Sciatic nerve (tissue), 2 donors: ENCODE measurements at regions not wholly inside any gene's neighbourhood (a gene's known extent, or its start where the extent isn't known, plus 50 kb on each side); places are given as distances from the start of the nearest gene placed in this dataset.
A peak's percentile ranks its signal among the peaks of the same experiment; 100 is the strongest.
"Not testable (repeated sequence)": the region's sequence is repeated elsewhere in the genome, so short reads cannot be mapped to it uniquely, and the experiment has no call there.

Source experiments
- ATAC-seq: fragments of 200-7000 bp; cut with Tn5 transposase; one replicate; pipeline ENCODE4 v1.9.1; 2020; ENCODE audit warnings: mild to moderate bottlenecking, moderate library complexity
- DNase-seq: peaks from one replicate; pipeline ENCODE4 v3.0.0-alpha.2; 2020; ENCODE audit warnings: low spot score
- intact Hi-C: fragments of 100-400 bp; cut with DNase I; formaldehyde crosslinking; loops from one replicate; pipeline ENCODE4 v1.14.2; 2022
- donor health status: DM: no; HTN: no; CAD: no.
- donor health status: DM: no; HTN: no; CAD: no.

DNA sequence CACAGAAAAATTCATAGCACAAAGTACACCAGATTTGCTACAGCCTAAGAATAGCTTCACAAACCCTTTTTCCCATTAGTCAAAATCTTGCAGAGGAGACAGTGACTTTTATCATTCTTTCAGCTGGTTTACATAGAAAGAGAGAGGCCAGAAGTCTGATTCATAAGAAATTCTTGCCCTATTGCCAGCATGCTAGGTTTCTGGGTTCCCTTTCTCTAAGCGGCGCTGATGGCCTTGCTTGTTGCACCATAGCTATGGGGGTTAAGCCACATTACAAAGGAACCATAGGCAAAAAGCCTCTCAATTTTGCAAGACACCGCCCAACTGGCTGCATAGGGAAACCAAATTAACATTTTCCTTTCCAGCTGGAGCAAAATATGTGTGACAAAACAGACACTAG is 87.4 kb downstream of the ZNF467 start:
- no peak for DNase-seq
- no peak for ATAC-seq
- intact Hi-C loops = no loop called here

DNA sequence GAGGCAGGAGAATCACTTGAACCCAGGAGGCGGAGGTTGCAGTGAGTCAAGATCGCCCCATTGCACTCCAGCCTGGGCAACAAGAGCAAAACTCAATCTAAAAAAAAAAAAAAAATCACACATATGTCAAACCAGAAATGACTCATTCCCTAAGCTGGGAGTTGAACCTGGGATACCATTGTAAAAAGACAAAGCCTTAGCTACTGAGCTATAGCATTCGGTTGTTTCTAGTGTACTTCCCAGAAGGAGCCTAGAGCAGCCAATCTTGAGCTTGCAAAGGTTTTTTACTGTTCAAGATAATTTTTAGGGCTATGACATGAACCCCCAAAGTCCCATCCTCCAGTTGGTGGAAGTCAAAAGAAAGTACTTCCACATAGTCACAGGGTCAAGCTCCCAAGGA is 87.9 kb downstream of the ZNF467 start:
- ATAC-seq = no peak

DNA sequence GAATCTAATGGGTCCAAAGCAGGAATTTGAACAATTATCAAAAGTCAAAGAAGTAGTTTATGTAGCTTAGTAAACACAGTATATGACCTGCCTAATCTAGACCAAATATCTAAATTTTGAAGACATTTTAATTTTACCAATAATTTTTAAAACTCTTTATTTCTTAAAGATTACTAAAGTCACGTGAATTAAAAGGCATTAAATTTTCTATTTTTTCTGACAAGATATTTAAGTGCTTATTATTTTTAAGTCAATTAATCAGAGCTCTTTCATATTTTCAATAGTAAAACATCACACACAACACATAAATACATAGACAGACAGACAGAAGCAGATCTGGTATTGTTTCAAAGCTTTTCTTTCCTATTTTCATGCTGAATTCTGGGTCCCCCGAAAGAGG is 89.5 kb downstream of the ZNF467 start:
- intact Hi-C loops = no loop called here
- no peak for DNase-seq
- no peak for ATAC-seq

More for the DNA sequence above, 87.9 kb downstream of the ZNF467 start:
- DNase-seq = no peak
- intact Hi-C loops = no loop called here

DNA sequence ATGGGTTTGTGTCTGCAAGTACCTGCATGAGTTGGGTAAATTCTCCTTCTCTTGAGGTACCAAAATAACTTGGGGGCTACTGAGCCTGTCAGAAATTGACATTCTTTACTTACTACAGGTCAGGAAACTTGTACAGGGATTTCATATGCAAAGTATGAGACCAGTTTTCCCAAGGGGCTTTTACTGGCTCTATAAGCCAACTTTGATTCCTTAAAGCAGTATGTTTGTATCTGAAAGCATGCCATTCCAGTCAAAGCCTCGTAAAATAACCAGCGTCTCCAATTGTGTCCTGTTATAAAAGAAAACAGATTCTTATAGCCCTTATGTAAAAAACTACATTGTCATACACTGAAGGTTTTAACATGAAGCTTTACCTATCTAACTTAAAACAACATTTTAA is 90.2 kb downstream of the ZNF467 start:
- ATAC-seq = no peak
- no peak for DNase-seq
- intact Hi-C loops = no loop called here

DNA sequence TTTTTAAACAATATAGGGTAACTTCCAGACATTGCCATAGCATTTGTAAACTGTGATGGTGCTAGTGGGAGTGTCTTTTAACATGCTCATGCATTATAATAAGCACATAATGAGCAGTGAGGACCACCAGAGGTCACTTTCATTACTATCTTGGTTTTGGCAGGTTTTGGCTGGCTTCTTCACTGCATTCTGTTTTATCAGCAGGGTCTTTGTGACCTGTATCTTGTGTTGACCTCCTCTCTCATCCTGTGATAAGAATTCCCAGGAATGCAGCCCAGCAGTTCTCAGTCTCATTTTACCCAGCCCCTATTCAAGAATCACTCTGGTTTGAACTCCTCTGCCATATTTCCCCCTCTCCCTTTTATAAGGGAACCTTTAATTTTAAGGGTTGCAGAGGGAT is 91.3 kb downstream of the ZNF467 start:
- intact Hi-C loops = no loop called here
- DNase-seq (no peak), ATAC-seq (no peak)

DNA sequence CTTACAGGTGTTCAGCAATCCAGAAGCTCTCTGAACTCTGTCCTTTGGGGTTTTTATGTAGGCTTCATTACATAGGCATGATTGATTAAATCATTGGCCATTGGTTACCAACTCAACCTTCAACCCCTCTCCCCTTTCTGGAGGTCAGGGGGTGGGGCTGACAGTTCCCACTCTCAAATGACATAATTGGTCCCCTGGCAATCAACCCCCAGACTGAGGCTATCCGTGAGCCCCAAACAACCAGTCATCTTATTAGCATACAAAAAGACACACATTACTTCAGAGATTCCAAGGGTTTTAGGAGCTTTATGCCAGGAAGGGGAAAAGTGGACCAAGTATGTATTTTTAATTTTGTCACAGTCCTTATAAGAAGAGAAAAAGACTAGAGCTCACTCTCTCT is 92.1 kb downstream of the ZNF467 start:
- no peak for DNase-seq
- intact Hi-C loops = no loop called here
- no peak for ATAC-seq

DNA sequence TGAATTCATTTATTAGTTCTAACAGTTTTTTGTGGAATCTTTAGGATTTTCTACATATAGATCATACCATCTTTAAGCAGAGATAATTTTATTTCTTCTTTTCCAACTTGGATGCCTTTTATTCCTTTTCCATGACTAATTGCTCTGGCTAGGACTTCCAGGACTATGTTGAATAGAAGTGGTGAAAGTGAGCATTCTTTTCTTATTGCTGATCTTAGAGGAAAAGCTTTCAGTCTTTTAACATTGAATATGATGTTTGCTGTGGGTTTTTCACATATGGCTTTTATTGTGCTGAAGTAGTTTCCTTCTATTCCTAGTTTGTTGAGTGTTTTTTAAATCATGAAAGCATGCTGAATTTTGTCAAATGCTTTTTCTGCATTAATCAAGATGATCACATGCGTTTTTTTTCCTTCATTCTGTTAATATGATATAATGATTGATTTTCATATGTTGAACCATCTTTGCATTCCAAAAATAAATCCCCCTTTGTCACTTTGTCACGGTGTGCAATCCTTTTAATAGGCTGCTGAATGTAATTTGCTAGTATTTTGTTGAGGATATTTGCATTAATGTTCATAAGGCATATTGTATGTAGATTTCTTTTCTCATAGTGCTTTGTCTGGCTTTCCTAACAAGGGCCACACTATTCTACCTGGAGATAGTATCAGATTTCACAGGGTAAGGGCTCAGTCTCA is 92.9 kb downstream of the ZNF467 start:
- intact Hi-C loops = no loop called here
- DNase-seq = no peak
- ATAC-seq = no peak

DNA sequence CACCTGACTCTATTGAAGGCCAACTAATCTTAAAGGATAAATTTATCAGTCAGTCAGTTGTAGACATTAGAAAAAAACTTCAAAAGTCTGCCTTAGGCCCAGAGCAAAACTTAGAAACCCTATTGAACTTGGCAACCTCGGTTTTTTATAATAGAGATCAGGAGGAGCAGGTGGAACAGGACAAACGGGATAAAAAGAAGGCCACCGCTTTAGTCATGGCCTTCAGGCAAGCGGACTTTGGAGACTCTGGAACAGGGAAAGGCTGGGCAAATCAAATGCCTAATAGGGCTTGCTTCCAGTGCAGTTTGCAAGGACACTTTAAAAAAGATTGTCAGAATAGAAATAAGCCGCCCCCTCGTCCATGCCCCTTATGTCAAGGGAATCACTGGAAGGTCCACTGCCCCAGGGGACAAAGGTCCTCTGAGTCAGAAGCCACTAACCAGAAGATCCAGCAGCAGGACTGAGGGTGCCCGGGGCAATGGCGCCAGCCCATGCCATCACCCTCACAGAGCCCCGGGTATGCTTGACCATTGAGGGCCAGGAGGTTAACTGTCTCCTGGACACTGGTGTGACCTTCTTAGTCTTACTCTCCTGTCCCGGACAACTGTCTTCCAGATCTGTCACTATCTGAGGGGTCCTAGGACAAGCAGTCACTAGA is 98.5 kb downstream of the ZNF467 start:
- DNase-seq, intact Hi-C loops, ATAC-seq: not testable (repeated sequence)

DNA sequence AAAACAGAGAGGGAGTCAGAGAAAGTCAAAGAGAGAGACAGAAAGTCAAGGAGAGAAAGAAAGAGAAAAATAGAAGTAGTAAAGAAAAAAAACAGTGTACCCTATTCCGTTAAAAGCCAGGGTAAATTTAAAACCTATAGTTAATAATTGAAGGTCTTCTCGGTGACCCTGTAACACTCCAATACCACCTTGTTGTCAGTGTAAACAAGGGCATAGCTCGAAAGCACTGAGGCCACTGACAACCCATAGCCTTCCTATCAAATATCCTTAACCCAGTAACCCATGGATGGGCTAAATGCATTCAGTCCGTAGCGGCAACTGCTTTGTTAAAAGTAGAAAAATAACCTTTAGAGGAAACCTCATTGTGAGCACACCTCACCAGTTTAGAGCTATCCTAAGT is 100.4 kb downstream of the ZNF467 start:
- DNase-seq = no peak
- ATAC-seq = no peak
- intact Hi-C loops = no loop called here

DNA sequence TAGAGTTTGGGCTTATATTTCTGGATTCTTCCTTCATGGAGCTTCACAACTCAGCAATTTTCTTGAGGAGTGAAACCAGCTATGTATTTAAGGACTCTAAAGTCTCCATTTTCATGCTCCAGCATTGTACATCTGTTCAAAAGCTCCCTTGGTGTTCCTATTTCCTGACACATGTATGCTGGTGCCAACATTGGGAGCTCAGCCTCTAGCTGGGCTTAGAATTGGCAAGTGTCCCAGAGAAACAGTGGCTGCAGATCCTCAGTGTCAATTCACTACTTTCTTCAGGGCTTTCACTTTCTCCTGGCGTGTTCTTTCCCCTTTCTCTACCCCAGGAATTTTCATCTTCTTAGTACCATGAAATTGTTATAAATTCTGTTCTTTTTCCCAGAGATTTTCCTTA is 103.1 kb downstream of the ZNF467 start:
- intact Hi-C loops = no loop called here
- no peak for DNase-seq
- peak; percentile 55 for ATAC-seq

DNA sequence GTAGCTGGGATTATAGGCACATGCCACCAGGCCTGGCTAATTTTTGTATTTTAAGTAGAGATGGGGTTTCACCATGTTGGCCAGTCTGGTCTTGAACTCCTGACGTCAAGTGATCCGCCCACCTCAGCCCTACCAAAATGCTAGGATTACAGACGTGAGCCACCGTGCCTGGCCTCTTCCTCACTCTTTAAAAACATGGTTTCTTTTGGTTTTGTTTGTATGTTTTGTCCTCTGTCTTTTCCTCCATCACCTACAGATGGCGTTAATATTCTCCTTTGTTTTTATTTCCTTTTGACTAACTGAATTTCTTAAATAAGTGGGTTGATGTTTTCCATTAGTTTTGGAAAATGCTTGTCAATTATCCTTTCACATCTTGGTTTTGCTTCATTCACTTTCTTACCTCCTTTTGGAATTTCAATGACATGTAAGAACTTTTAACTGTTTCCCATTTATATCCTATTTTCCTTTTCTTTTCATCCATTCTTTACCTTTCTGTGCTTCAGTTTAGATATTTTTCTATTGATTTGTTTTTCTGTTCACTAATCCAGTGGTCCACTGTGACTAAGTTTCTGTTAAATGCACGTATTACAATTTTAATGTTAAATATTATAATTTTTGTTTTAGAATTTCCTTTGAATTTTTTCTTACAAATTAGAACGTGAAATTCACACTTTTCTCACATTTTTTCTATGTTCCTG is 104.1 kb downstream of the ZNF467 start:
- ATAC-seq = no peak
- intact Hi-C loops = no loop called here
- DNase-seq = no peak

DNA sequence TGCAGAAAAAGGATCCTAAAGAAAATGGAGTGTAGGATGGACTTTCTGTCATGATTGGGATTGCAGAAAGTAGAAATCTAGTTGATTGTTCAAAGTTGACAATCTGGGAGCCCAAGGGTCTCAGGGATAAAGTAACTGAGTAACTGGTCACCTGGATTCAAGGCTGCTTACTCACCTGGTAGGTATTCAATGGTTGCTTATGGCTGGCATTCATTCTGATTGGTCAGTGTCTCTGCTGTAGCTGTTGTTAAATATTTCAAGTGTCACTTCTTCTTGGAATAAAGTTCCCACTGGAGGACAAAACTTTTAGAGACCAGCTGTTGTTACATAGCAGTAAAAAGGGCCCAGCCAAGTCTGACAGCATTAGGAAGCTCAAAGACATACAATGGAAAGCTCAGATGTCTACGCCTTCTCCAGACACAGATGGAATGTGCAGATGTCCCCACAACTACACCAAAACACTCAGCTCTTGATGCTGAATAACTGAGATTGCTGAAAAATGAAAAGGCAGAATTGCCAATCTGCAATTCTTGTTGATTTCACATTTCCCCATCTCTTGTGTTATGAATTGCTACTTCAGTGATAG is 106.9 kb downstream of the ZNF467 start:
- no peak for DNase-seq
- no peak for ATAC-seq
- intact Hi-C loops = no loop called here

DNA sequence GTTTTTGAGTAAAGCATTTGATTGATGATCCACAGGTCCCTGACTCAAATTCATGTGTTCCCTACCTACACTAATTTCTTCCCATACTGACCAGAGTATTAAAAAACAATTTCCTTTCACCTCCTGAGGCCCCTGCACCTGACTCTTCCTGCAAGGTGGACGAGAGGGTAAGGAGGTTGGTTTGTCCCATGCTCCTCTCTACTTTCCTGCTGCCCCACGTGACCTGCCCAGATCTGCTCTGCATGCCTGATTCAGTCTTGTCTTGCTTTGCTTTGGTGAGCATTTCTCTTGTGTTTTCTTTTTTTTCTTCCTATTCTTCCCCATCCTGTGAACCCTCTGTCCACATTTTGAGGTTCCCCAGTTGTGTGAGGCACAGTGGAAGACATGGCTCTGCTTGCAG is 107.8 kb downstream of the ZNF467 start:
- intact Hi-C loops, DNase-seq, ATAC-seq: not testable (repeated sequence)

DNA sequence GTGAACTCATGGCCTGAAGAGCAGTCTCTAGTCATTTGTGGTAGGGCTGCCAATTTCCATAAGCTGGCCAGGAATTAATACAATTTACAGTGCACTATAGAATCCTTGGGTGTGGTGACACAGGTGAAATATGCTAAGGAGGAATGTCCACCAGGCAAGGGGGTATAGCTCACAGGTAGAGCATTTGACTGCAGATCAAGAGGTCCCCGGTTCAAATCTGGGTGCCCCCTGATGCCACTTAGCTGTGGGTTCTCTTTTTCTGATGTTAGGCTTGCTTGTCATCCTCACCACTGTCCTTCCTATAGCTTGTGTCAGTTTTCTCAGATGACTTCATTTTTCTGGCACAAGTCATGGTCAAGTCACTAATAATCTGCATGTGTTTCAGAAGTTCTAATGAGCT is 108.7 kb downstream of the ZNF467 start:
- ATAC-seq (no peak), DNase-seq (no peak)
- intact Hi-C loops = no loop called here

DNA sequence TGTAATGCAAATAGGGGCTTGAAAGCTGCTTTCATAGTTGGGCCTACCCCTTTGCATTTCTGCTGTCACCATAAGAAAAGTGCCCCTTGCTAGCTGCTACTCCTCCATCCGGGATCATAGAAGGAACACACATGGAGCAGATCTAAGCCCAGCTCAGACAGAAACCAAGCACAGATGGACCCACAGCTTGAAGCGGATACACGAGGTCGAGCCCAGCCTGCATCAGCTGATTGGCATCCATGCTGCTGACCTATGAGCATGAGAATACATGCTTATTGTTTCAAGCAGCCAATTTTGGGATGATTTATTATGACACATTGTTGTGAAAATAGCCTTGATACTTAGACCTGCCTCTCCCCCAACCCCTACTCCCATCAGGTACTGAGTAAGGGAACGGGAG is 109.2 kb downstream of the ZNF467 start:
- ATAC-seq = no peak
- intact Hi-C loops = no loop called here
- no peak for DNase-seq

DNA sequence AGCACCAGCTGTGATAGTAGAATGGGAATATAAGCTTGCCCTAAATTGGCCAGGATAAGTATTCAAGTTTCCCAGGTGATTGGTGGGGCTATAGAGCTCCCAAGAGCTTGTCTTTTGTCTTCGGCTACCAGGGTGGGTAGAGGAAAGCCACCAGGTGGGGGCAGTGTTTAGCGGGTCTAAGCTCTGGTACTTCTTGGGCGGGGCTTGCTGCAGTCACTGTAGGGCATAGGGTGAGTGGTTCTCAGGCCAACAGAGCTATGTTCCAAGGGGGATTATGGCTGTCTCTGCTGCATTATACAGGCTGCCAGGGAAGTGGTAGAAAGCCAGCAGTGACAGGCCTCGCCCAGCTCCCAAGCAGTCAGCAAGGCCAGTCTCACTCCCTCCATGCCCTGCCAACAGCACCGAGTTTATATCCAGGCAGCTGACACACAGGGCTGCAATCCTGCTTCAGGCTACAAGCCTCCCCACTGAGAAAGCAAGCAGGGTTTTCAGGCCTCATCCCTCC is 110.7 kb downstream of the ZNF467 start:
- ATAC-seq (peak; percentile 80), DNase-seq (peak; percentile 76)
- intact Hi-C loops = no loop called here

DNA sequence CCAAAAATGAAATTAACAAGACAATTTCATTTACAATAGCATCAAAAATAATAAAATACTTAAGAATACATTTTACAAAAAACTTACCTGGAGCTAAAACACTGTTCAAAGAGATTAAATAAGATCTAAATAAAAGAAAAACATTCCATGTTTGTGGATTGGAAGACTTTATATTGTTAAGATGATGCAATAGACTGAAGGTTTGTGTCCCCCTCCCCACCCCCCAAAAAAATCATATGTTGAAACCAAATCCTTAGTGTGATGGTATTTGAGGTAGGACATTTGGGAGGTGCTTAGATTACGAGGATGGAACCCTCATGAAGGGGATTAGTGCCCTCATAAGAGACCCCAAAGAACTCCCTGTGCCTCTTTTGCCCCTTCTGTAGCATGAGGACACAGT is 117.6 kb downstream of the ZNF467 start:
- intact Hi-C loops = no loop called here
- ATAC-seq = no peak

DNA sequence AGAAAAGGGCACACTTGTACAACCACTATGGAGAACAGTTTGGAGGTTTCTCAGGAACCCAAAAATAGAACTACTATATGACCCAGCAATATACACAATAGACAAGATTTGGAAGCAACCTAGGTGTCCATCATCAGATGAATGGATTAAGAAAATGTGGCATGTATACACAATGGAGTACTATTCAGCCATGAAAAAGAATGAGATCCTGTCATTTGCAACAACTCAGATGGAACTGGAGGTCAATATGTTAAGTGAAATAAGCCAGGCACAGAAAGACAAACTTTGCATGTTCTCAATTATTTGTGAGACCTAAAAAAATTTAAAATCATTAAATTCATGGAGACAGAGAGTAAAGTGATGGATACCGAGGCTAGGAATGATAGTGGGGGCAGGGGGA is 118.8 kb downstream of the ZNF467 start:
- intact Hi-C loops = no loop called here
- ATAC-seq = no peak

More for the DNA sequence above, 117.6 kb downstream of the ZNF467 start:
- DNase-seq = no peak

DNA sequence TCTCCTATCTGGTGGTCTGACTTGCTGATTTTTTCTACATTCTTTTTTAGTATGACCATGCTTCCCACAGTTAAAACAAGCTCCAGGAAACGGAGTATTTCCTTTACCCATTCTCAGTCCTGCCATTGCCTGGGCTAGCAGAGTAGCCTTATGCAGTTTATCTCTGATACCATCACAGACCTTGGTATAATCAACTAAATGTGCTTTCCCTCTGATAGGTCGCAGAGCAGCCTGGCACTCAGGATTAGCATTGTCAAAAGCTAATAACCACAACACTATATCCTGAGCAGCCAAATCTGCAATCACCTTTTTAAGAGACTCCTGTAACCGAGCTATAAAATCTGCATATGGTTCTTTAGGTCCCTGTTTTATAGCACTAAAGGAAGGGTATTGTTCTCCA is 123.2 kb downstream of the ZNF467 start:
- intact Hi-C loops, ATAC-seq, DNase-seq: not testable (repeated sequence)

More for the DNA sequence above, 118.8 kb downstream of the ZNF467 start:
- DNase-seq = no peak

DNA sequence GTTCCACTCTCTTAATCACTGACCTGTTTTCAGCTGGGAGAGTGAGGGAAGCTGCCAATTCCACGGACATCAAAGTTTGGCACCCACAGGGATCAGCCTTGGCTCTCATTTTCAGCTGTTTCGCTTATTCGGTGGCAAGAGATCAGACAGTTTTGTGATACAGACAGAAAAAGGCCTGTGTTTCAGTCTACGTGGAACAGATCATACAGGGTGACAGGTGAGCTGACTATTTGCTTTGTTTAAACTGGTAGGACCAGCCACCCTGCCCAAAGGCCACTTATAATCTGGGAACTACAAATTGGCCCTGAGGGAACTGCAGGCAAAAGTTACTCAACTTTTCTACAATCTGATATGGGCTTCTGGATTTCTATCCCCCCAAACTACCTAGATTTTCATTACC is 128.6 kb downstream of the ZNF467 start:
- intact Hi-C loops = no loop called here
- no peak for ATAC-seq
- no peak for DNase-seq
